SU-DHL-6 (cell line): ENCODE measurements at regions not wholly inside any gene's neighbourhood (a gene's known extent, or its start where the extent isn't known, plus 50 kb on each side); places are given as distances from the start of the nearest gene placed in this dataset.

Experiments used
- CTCF ChIP-seq: fragments of 200-600 bp; sonication (generic); IDR thresholded peaks from one replicate; pipeline ENCODE4 v1.5.1; 2017; ENCODE audit warnings: antibody characterized with exemption, mild to moderate bottlenecking, low read length, moderate library complexity; ENCODE audit not compliant: insufficient read depth, poor library complexity, severe bottlenecking
- EZH2phosphoT487 ChIP-seq: fragments of 200-600 bp; sonication (generic), shearing (Covaris generic); conservative IDR thresholded peaks from 2 replicates; pipeline ENCODE4 v1.6.1; 2018; ENCODE audit warnings: mild to moderate bottlenecking, antibody characterized with exemption, low read length, moderate library complexity, mixed read lengths

GRCh38 chr2:209322905-209323512 is 100.8 kb upstream of the MAP2 start:
- TF ChIP-seq CTCF (no peak), EZH2phosphoT487 (no peak)
